NCI-H1930 (cell line): ENCODE measurements at regions not wholly inside any gene's neighbourhood (a gene's known extent, or its start where the extent isn't known, plus 50 kb on each side); places are given as distances from the start of the nearest gene placed in this dataset.

Experiments
- DNase-seq, 2 experiments: peaks; one replicate each; lab custom pipeline; 2025; lab: John Stamatoyannopoulos, UW

- no peak for DNase-seq
These were observed 178.5 kb upstream of the ZBTB20 start for GRCh38 chr3:115325539-115325938.

- no peak for DNase-seq
These were observed 183.3 kb upstream of the ZBTB20 start for GRCh38 chr3:115330430-115330829.

- DNase-seq, result no peak
These were observed 185.9 kb upstream of the ZBTB20 start for GRCh38 chr3:115332998-115333397.

GRCh38 chr3:115336836-115337235 lies 189.7 kb upstream of the ZBTB20 start:
- DNase-seq, result no peak

- DNase-seq, result no peak
These were observed 193.5 kb upstream of the ZBTB20 start for GRCh38 chr3:115340586-115340985.

GRCh38 chr3:115341208-115341607 lies 194.1 kb upstream of the ZBTB20 start:
- no peak for DNase-seq

GRCh38 chr3:115347737-115348136 lies 200.6 kb upstream of the ZBTB20 start:
- DNase-seq, result no peak

- DNase-seq, result no peak
These were observed 201.3 kb upstream of the ZBTB20 start for GRCh38 chr3:115348412-115348811.

- no peak for DNase-seq
These were observed 202.1 kb upstream of the ZBTB20 start for GRCh38 chr3:115348951-115349745.

GRCh38 chr3:115350606-115351005 lies 203.5 kb upstream of the ZBTB20 start:
- DNase-seq, result no peak

- DNase-seq, result no peak
These were observed 204.1 kb upstream of the ZBTB20 start for GRCh38 chr3:115351193-115351592.

- no peak for DNase-seq
These were observed 206.9 kb upstream of the ZBTB20 start for GRCh38 chr3:115354010-115354409.

- DNase-seq, result no peak
These were observed 210.4 kb upstream of the ZBTB20 start for GRCh38 chr3:115357456-115357855.

- no peak for DNase-seq
These were observed 212.4 kb upstream of the ZBTB20 start for GRCh38 chr3:115359536-115359935.

GRCh38 chr3:115361806-115362205 lies 214.7 kb upstream of the ZBTB20 start:
- DNase-seq, result no peak

- no peak for DNase-seq
These were observed 216.0 kb upstream of the ZBTB20 start for GRCh38 chr3:115363071-115363470.

- DNase-seq, result no peak
These were observed 221.9 kb upstream of the ZBTB20 start for GRCh38 chr3:115369021-115369420.

GRCh38 chr3:115375362-115375761 lies 228.3 kb upstream of the ZBTB20 start:
- no peak for DNase-seq

- DNase-seq, result no peak
These were observed 233.9 kb upstream of the ZBTB20 start for GRCh38 chr3:115380883-115381572.

- no peak for DNase-seq
These were observed 234.5 kb upstream of the ZBTB20 start for GRCh38 chr3:115381573-115381912.

GRCh38 chr3:115381931-115382330 lies 234.8 kb upstream of the ZBTB20 start:
- DNase-seq, result no peak

- DNase-seq, result no peak
These were observed 237.3 kb upstream of the ZBTB20 start for GRCh38 chr3:115384381-115384780.
